HepG2 (cell line): ENCODE measurements at regions not wholly inside any gene's neighbourhood (a gene's known extent, or its start where the extent isn't known, plus 50 kb on each side); places are given as distances from the start of the nearest gene placed in this dataset.

Source experiments
- ATF7 ChIP-seq, 2 experiments: fragments of 450-650 bp in 1 of 2; sonication (generic) in 1 of 2; formaldehyde crosslinking in 1 of 2; IDR thresholded peaks; 2 replicates each; pipeline versions ENCODE4 v1.4.0 to v1.6.1; 2016 to 2020; ENCODE audit warnings: antibody characterized with exemption in 1 of 2, mild to moderate bottlenecking in 1 of 2, missing genetic modification reagents in 1 of 2
- BCL6 ChIP-seq: IDR thresholded peaks from 2 replicates; pipeline ENCODE4 v1.6.1; 2016; ENCODE audit warnings: missing genetic modification reagents, missing compliant biosample characterization
- CBFB ChIP-seq: sonication (generic); formaldehyde crosslinking; IDR thresholded peaks from 2 replicates; pipeline ENCODE4 v1.4.0; 2020; ENCODE audit warnings: missing genetic modification reagents
- ERF ChIP-seq: IDR thresholded peaks from 2 replicates; pipeline ENCODE4 v1.6.1; 2018; ENCODE audit warnings: missing biosample characterization, missing genetic modification reagents
- FOXA1 ChIP-seq, 2 experiments: fragments of 450-650 bp in 1 of 2; sonication (generic) in 1 of 2; formaldehyde crosslinking in 1 of 2; IDR thresholded peaks; 2 replicates each; pipeline versions ENCODE4 v1.4.0 to v1.6.1; 2016 to 2020; ENCODE audit warnings: missing genetic modification reagents in 1 of 2
- HMG20B ChIP-seq: conservative IDR thresholded peaks from 2 replicates; pipeline ENCODE4 v1.6.1; 2016; ENCODE audit warnings: missing genetic modification reagents, missing compliant biosample characterization
- HNRNPUL1 ChIP-seq: fragments of 200-400 bp; formaldehyde crosslinking; IDR thresholded peaks from 2 replicates; pipeline ENCODE4 v1.6.1; 2017; ENCODE audit warnings: low read depth, mild to moderate bottlenecking, low read length, moderate library complexity
- KLF9 ChIP-seq: IDR thresholded peaks from 2 replicates; pipeline ENCODE4 v1.6.1; 2016; ENCODE audit warnings: low read depth
- MXD4 ChIP-seq: IDR thresholded peaks from 2 replicates; pipeline ENCODE4 v1.6.1; 2016; ENCODE audit warnings: mild to moderate bottlenecking, missing biosample characterization, missing genetic modification reagents
- RCOR2 ChIP-seq: IDR thresholded peaks from 2 replicates; pipeline ENCODE4 v1.6.1; 2016; ENCODE audit warnings: missing biosample characterization, missing genetic modification reagents
- RXRB ChIP-seq: IDR thresholded peaks from 2 replicates; pipeline ENCODE4 v1.6.1; 2016; ENCODE audit warnings: borderline replicate concordance, missing genetic modification reagents, missing compliant biosample characterization
- SSRP1 ChIP-seq: IDR thresholded peaks from 2 replicates; pipeline ENCODE4 v1.6.1; 2016; ENCODE audit warnings: control low read depth
- ZBTB21 ChIP-seq: sonication (generic); formaldehyde crosslinking; IDR thresholded peaks from 2 replicates; pipeline ENCODE4 v1.4.0; 2020; ENCODE audit warnings: missing genetic modification reagents
- ZNF292 ChIP-seq: sonication (generic); formaldehyde crosslinking; IDR thresholded peaks from 2 replicates; pipeline ENCODE4 v1.8.1; 2022; ENCODE audit warnings: mild to moderate bottlenecking, low read depth, missing genetic modification reagents, borderline replicate concordance
- ZNF337 ChIP-seq: sonication (generic); formaldehyde crosslinking; IDR thresholded peaks from 2 replicates; pipeline ENCODE4 v1.5.1; 2020; ENCODE audit warnings: missing genetic modification reagents, low read depth, mild to moderate bottlenecking, borderline replicate concordance
- ZNF460 ChIP-seq: sonication (generic); formaldehyde crosslinking; IDR thresholded peaks from 2 replicates; pipeline ENCODE4 v1.5.1; 2020; ENCODE audit warnings: missing genetic modification reagents, mild to moderate bottlenecking, borderline replicate concordance
- ZNF710 ChIP-seq: sonication (generic); formaldehyde crosslinking; IDR thresholded peaks from 2 replicates; pipeline ENCODE4 v1.5.0; 2020; ENCODE audit warnings: mild to moderate bottlenecking, missing genetic modification reagents, borderline replicate concordance
- ZNF737 ChIP-seq: sonication (generic); formaldehyde crosslinking; IDR thresholded peaks from 2 replicates; pipeline ENCODE4 v1.5.0; 2020; ENCODE audit warnings: missing genetic modification reagents, mild to moderate bottlenecking, borderline replicate concordance
- ZNF75D ChIP-seq: sonication (generic); formaldehyde crosslinking; IDR thresholded peaks from 2 replicates; pipeline ENCODE4 v1.8.1; 2023; ENCODE audit warnings: missing genetic modification reagents, mild to moderate bottlenecking, borderline replicate concordance
- ZNF781 ChIP-seq: sonication (generic); formaldehyde crosslinking; IDR thresholded peaks from 2 replicates; pipeline ENCODE4 v1.5.1; 2020; ENCODE audit warnings: borderline replicate concordance, mild to moderate bottlenecking, missing genetic modification reagents; ENCODE audit errors: not compliant biosample characterization
- TF ChIP-seq, protein P1 (sequence below): sonication (generic); formaldehyde crosslinking; conservative IDR thresholded peaks from 2 replicates; pipeline ENCODE4 v1.8.0; 2022; ENCODE audit warnings: mild to moderate bottlenecking, moderate library complexity, missing genetic modification reagents
- TF ChIP-seq, protein P2 (sequence below): sonication (generic); formaldehyde crosslinking; IDR thresholded peaks from 2 replicates; pipeline ENCODE4 v1.4.0; 2020; ENCODE audit warnings: missing genetic modification reagents

GRCh38 chr20:23147964-23148730 lies 62.0 kb upstream of the CD93 start (continued):
- TF ChIP-seq RCOR2 (CRISPR knock-in tag) (0 out of 2 replicates have a peak, but pooled peaks have one; percentile 19), CBFB (CRISPR knock-in tag) (peak; percentile 48; the same call in 1 of the 2 replicates), ZNF781 (CRISPR knock-in tag) (no peak), MXD4 (CRISPR knock-in tag) (peak; percentile 57; the same call in 1 of the 2 replicates), ZBTB21 (CRISPR knock-in tag) (peak; percentile 93), FOXA1 (IDR thresholded peaks at IDR 0.05) (no peak), FOXA1 (CRISPR knock-in tag; IDR thresholded peaks at IDR 0.05) (peak; percentile 66), ZNF337 (CRISPR knock-in tag) (peak; percentile 35; the same call in 1 of the 2 replicates), ZNF292 (CRISPR knock-in tag) (peak; percentile 95; the same call in 1 of the 2 replicates), HMG20B (CRISPR knock-in tag) (no peak), HNRNPUL1 (no peak), SSRP1 (CRISPR knock-in tag) (peak; percentile 92), ERF (peak; percentile 88), ZNF737 (CRISPR knock-in tag) (peak; percentile 49; the same call in 1 of the 2 replicates), ZNF460 (CRISPR knock-in tag) (no peak), ATF7 (IDR thresholded peaks at IDR 0.05) (no peak), ATF7 (CRISPR knock-in tag; IDR thresholded peaks at IDR 0.05) (no peak; the same call in 1 of the 2 replicates), ZNF75D (CRISPR knock-in tag) (no peak), KLF9 (0 out of 2 replicates have a peak, but pooled peaks have one; percentile 25), ZNF710 (CRISPR knock-in tag) (peak; percentile 76; the same call in 1 of the 2 replicates), RXRB (CRISPR knock-in tag) (peak; percentile 76; the same call in 1 of the 2 replicates), BCL6 (CRISPR knock-in tag) (no peak)
- TF ChIP-seq, protein P1, sequence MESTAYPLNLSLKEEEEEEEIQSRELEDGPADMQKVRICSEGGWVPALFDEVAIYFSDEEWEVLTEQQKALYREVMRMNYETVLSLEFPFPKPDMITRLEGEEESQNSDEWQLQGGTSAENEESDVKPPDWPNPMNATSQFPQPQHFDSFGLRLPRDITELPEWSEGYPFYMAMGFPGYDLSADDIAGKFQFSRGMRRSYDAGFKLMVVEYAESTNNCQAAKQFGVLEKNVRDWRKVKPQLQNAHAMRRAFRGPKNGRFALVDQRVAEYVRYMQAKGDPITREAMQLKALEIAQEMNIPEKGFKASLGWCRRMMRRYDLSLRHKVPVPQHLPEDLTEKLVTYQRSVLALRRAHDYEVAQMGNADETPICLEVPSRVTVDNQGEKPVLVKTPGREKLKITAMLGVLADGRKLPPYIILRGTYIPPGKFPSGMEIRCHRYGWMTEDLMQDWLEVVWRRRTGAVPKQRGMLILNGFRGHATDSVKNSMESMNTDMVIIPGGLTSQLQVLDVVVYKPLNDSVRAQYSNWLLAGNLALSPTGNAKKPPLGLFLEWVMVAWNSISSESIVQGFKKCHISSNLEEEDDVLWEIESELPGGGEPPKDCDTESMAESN, result peak; percentile 67; the same call in 1 of the 2 replicates
- TF ChIP-seq, protein P2, sequence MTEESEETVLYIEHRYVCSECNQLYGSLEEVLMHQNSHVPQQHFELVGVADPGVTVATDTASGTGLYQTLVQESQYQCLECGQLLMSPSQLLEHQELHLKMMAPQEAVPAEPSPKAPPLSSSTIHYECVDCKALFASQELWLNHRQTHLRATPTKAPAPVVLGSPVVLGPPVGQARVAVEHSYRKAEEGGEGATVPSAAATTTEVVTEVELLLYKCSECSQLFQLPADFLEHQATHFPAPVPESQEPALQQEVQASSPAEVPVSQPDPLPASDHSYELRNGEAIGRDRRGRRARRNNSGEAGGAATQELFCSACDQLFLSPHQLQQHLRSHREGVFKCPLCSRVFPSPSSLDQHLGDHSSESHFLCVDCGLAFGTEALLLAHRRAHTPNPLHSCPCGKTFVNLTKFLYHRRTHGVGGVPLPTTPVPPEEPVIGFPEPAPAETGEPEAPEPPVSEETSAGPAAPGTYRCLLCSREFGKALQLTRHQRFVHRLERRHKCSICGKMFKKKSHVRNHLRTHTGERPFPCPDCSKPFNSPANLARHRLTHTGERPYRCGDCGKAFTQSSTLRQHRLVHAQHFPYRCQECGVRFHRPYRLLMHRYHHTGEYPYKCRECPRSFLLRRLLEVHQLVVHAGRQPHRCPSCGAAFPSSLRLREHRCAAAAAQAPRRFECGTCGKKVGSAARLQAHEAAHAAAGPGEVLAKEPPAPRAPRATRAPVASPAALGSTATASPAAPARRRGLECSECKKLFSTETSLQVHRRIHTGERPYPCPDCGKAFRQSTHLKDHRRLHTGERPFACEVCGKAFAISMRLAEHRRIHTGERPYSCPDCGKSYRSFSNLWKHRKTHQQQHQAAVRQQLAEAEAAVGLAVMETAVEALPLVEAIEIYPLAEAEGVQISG (CRISPR knock-in tag), result peak; percentile 60
